ENCODE measurements at regions not wholly inside any gene's neighbourhood (a gene's known extent, or its start where the extent isn't known, plus 50 kb on each side); places are given as distances from the start of the nearest gene placed in this dataset.

DNA sequence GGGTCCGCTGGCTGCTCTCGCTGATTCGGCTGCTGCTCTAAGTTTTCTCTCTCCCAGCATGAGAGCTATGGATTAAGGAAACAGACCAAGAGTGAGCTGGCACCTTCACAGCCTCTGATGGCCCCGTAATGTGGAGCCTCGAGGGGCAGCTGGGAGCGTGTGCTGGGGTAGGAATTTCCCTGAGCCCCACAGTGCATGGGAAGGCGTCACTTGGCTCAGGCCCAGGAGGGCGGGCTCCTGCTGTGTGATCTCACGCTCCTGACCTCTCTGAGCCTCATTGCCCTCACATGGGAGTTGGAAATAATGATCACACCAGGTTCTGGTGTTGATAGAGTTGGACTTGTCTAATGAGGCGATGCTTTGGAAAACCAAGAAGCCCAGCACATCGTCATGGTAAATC is 238.6 kb upstream of the CRY1 start:
- no peak overlapping the region for H3K27ac ChIP-seq (ENCODE audit: extremely low read length, insufficient read depth, low read length)
- H4K20me1 ChIP-seq (ENCODE audit: insufficient read depth, low read length): no peaks in the 10 kb centered on the region
- ATAC-seq (no peak), FAIRE-seq (no peak), DNase-seq (ENCODE audit: low spot score) (no peak)
- no peaks in the 10 kb centered on the region; a peak in 1 of 5 replicates for H3K36me3 ChIP-seq (replicated peaks in 1 of 2; ENCODE audit: control insufficient read depth in 1 of 2, insufficient read depth in 2 of 2, low read length in 2 of 2)
- no peak overlapping the region for H3K4me2 ChIP-seq (ENCODE audit: low read depth, low read length)
- TF ChIP-seq ZNF768 (CRISPR knock-in tag; IDR thresholded peaks at IDR 0.05) (peak; percentile 79), ATM (IDR thresholded peaks at IDR 0.05; ENCODE audit: borderline replicate concordance) (no peak)
- TF ChIP-seq, protein P1, sequence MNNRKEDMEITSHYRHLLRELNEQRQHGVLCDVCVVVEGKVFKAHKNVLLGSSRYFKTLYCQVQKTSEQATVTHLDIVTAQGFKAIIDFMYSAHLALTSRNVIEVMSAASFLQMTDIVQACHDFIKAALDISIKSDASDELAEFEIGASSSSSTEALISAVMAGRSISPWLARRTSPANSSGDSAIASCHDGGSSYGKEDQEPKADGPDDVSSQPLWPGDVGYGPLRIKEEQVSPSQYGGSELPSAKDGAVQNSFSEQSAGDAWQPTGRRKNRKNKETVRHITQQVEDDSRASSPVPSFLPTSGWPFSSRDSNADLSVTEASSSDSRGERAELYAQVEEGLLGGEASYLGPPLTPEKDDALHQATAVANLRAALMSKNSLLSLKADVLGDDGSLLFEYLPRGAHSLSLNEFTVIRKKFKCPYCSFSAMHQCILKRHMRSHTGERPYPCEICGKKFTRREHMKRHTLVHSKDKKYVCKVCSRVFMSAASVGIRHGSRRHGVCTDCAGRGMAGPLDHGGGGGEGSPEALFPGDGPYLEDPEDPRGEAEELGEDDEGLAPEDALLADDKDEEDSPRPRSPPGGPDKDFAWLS (CRISPR knock-in tag; IDR thresholded peaks at IDR 0.05; ENCODE audit: borderline replicate concordance): no peak
- intact Hi-C loops (cut with micrococcal nuclease; ENCODE audit: unreplicated experiment): no loop called here
- CTCF ChIA-PET (ENCODE audit: low intra/inter-chr PET ratio, low total read pairs): no interaction called here
- no peaks in the 10 kb centered on the region for H3K27me3 ChIP-seq (ENCODE audit: control insufficient read depth in 1 of 2, insufficient read depth in 2 of 2, low read length in 2 of 2)
- 60% methylated on average over 10 of the region's 11 CpGs for WGBS (ENCODE audit: low lambda C conversion rate)
- H3K4me1 ChIP-seq (ENCODE audit: insufficient read depth, low read length): peaks cover 8% of the 10 kb centered on the region; the same call in 1 of the 2 replicates
- H3K79me2 ChIP-seq (ENCODE audit: insufficient read depth, low read length): peaks cover 4% of the 10 kb centered on the region
- no peaks in the 10 kb centered on the region for H3K9me3 ChIP-seq (ENCODE audit: low read length)
- no peak overlapping the region for H3K4me3 ChIP-seq (replicated peaks in 1 of 3; ENCODE audit: insufficient read depth in 1 of 3, low read depth in 2 of 3, low read length in 3 of 3)
- POLR2A ChIA-PET: no interaction called here
- H3K9ac ChIP-seq (ENCODE audit: insufficient read depth, low read depth, low read length): no peak overlapping the region
- no peak overlapping the region for H2AFZ ChIP-seq (ENCODE audit: low read length)
- in situ Hi-C loops (cut with HindIII; ENCODE audit: extremely low pct_ligation_motif_present, low pct_unique_long_range_greater_than_20kb): no loop called here
- BruUV-seq (replicated peaks): no TSS peak

DNA sequence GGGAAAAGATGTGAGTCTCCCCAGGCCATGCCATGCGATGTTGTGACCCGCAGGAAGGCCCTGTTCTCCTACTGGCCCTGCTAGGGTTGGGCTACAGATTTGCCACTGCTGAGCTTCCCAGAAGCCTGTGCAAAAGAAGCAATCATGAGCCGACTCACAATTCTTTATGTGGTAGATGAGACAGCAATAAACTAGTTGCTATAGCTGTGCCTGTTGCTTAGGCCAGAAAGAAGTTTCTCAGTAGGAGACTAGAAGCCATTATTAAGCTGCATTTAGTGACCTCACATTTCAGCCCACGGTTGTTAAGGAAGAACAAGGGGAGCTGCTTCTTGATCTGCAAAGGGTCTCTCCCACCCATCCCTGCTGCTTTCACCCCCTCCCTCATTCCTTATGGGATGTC is 239.4 kb upstream of the CRY1 start:
- intact Hi-C loops (cut with micrococcal nuclease; ENCODE audit: unreplicated experiment) (no loop called here), in situ Hi-C loops (cut with HindIII; ENCODE audit: extremely low pct_ligation_motif_present, low pct_unique_long_range_greater_than_20kb) (no loop called here)
- Histone ChIP-seq H3K27me3 (ENCODE audit: control insufficient read depth in 1 of 2, insufficient read depth in 2 of 2, low read length in 2 of 2) (no peaks in the 10 kb centered on the region), H3K9ac (ENCODE audit: insufficient read depth, low read depth, low read length) (no peak overlapping the region), H3K36me3 (replicated peaks in 1 of 2; ENCODE audit: control insufficient read depth in 1 of 2, insufficient read depth in 2 of 2, low read length in 2 of 2) (no peaks in the 10 kb centered on the region; a peak in 1 of 5 replicates), H3K79me2 (ENCODE audit: insufficient read depth, low read length) (peaks cover 4% of the 10 kb centered on the region), H4K20me1 (ENCODE audit: insufficient read depth, low read length) (no peaks in the 10 kb centered on the region), H3K4me1 (ENCODE audit: insufficient read depth, low read length) (peaks cover 8% of the 10 kb centered on the region; the same call in 1 of the 2 replicates), H2AFZ (ENCODE audit: low read length) (no peak overlapping the region), H3K4me2 (ENCODE audit: low read depth, low read length) (no peak overlapping the region), H3K27ac (ENCODE audit: extremely low read length, insufficient read depth, low read length) (no peak overlapping the region), H3K4me3 (replicated peaks in 1 of 3; ENCODE audit: insufficient read depth in 1 of 3, low read depth in 2 of 3, low read length in 3 of 3) (no peak overlapping the region), H3K9me3 (ENCODE audit: low read length) (no peaks in the 10 kb centered on the region)
- no peak for ATAC-seq
- no TSS peak for BruUV-seq (replicated peaks)
- no peak for DNase-seq (ENCODE audit: low spot score)
- CTCF ChIA-PET (ENCODE audit: low intra/inter-chr PET ratio, low total read pairs): no interaction called here
- WGBS (ENCODE audit: low lambda C conversion rate): 84% methylated on average over 4 of the region's 4 CpGs
- POLR2A ChIA-PET: no interaction called here
- FAIRE-seq: no peak
- TF ChIP-seq ZNF484 (CRISPR knock-in tag; IDR thresholded peaks at IDR 0.05; ENCODE audit: borderline replicate concordance, low read depth): no peak
- TF ChIP-seq, protein P2, sequence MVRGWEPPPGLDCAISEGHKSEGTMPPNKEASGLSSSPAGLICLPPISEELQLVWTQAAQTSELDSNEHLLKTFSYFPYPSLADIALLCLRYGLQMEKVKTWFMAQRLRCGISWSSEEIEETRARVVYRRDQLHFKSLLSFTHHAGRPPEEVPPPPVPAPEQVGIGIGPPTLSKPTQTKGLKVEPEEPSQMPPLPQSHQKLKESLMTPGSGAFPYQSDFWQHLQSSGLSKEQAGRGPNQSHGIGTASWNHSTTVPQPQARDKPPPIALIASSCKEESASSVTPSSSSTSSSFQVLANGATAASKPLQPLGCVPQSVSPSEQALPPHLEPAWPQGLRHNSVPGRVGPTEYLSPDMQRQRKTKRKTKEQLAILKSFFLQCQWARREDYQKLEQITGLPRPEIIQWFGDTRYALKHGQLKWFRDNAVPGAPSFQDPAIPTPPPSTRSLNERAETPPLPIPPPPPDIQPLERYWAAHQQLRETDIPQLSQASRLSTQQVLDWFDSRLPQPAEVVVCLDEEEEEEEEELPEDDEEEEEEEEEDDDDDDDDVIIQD (CRISPR knock-in tag; IDR thresholded peaks at IDR 0.05; ENCODE audit: low read depth): no peak
- no peak for TF ChIP-seq NCOR1 (IDR thresholded peaks at IDR 0.05; ENCODE audit: borderline replicate concordance, low read length)
- TF ChIP-seq, protein P3, sequence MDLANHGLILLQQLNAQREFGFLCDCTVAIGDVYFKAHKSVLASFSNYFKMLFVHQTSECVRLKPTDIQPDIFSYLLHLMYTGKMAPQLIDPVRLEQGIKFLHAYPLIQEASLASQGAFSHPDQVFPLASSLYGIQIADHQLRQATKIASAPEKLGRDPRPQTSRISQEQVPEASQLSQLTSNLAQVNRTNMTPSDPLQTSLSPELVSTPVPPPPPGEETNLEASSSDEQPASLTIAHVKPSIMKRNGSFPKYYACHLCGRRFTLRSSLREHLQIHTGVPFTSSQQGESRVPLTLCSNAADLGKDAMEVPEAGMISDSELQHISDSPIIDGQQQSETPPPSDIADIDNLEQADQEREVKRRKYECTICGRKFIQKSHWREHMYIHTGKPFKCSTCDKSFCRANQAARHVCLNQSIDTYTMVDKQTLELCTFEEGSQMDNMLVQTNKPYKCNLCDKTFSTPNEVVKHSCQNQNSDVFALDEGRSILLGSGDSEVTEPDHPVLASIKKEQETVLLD (CRISPR knock-in tag; IDR thresholded peaks at IDR 0.05; ENCODE audit: low read depth): no peak
- TF ChIP-seq ZSCAN21 (CRISPR knock-in tag; IDR thresholded peaks at IDR 0.05; ENCODE audit: borderline replicate concordance): no peak
- no peak for TF ChIP-seq KDM5B (CRISPR knock-in tag; IDR thresholded peaks at IDR 0.05; ENCODE audit: borderline replicate concordance)
- no peak for TF ChIP-seq SCMH1 (CRISPR knock-in tag; IDR thresholded peaks at IDR 0.05; ENCODE audit: borderline replicate concordance)
- no peak for TF ChIP-seq ZNF207 (IDR thresholded peaks at IDR 0.05; ENCODE audit: borderline replicate concordance)
- no peak for TF ChIP-seq ZNF432 (CRISPR knock-in tag; IDR thresholded peaks at IDR 0.05; ENCODE audit: borderline replicate concordance)
- TF ChIP-seq ZNF260 (CRISPR knock-in tag; IDR thresholded peaks at IDR 0.05; ENCODE audit: borderline replicate concordance, low read depth): no peak
